Right lobe of liver (tissue), 4 donors: ENCODE measurements at regions not wholly inside any gene's neighbourhood (a gene's known extent, or its start where the extent isn't known, plus 50 kb on each side); places are given as distances from the start of the nearest gene placed in this dataset.

Source experiments
- POLR2A ChIP-seq: fragments of 450-650 bp; IDR thresholded peaks from one replicate; pipeline ENCODE4 v1.6.1; 2017; ENCODE audit warnings: antibody characterized with exemption, mild to moderate bottlenecking
- TF ChIP-seq, protein P1 (sequence below), 4 donors: fragments of 200-600 bp in 3 of 4; fragments of 450-650 bp in 1 of 4; IDR thresholded peaks; one replicate each; pipeline versions ENCODE4 v1.5.1 to v1.8.0; 2016 to 2022; ENCODE audit warnings: antibody characterized with exemption in 4 of 4, mild to moderate bottlenecking in 2 of 4
- donor health status: DM: no; HTN: no; CAD: no.
- donor health status: DM: no; HTN: no; CAD: no.
- donor health status: DM: no; HTN: yes; CAD: no.

GRCh38 chr17:72359274-72359673 is 238.5 kb downstream of the SOX9 start:
- TF ChIP-seq, protein P1, sequence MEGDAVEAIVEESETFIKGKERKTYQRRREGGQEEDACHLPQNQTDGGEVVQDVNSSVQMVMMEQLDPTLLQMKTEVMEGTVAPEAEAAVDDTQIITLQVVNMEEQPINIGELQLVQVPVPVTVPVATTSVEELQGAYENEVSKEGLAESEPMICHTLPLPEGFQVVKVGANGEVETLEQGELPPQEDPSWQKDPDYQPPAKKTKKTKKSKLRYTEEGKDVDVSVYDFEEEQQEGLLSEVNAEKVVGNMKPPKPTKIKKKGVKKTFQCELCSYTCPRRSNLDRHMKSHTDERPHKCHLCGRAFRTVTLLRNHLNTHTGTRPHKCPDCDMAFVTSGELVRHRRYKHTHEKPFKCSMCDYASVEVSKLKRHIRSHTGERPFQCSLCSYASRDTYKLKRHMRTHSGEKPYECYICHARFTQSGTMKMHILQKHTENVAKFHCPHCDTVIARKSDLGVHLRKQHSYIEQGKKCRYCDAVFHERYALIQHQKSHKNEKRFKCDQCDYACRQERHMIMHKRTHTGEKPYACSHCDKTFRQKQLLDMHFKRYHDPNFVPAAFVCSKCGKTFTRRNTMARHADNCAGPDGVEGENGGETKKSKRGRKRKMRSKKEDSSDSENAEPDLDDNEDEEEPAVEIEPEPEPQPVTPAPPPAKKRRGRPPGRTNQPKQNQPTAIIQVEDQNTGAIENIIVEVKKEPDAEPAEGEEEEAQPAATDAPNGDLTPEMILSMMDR (IDR thresholded peaks at IDR 0.05): no peak
- TF ChIP-seq POLR2A: no peak
